ENCODE measurements at regions not wholly inside any gene's neighbourhood (a gene's known extent, or its start where the extent isn't known, plus 50 kb on each side); places are given as distances from the start of the nearest gene placed in this dataset.

GRCh38 chr2:239664216-239664810, 263.5 kb upstream of the HDAC4 start:
- TF ChIP-seq POLR2AphosphoS5 (IDR thresholded peaks at IDR 0.05; ENCODE audit: low read length) (no peak), USF1 (IDR thresholded peaks at IDR 0.05; ENCODE audit: borderline replicate concordance, extremely low read length, insufficient read depth, low read depth, low read length) (no peak), ETV6 (conservative IDR thresholded peaks at IDR 0.05 in 1 of 2, IDR thresholded peaks at IDR 0.05 in 1 of 2; ENCODE audit: borderline replicate concordance in 1 of 2, low read depth in 1 of 2) (no peak), ZNF274 (IDR thresholded peaks at IDR 0.05; ENCODE audit: insufficient read depth, insufficient read length) (no peak), ZNF217 (IDR thresholded peaks at IDR 0.05) (no peak), EZH2 (IDR thresholded peaks at IDR 0.05; ENCODE audit: borderline replicate concordance, control insufficient read depth, low read depth, low read length) (no peak), TARDBP (IDR thresholded peaks at IDR 0.05; ENCODE audit: borderline replicate concordance) (no peak), CHD2 (IDR thresholded peaks at IDR 0.05; ENCODE audit: borderline replicate concordance, low read depth, low read length) (no peak), JUNB (IDR thresholded peaks at IDR 0.05) (no peak), CTCF (IDR thresholded peaks at IDR 0.05 in 2 of 3, conservative IDR thresholded peaks at IDR 0.05 in 1 of 3; ENCODE audit: control insufficient read depth in 2 of 3, extremely low read depth in 1 of 3, insufficient read depth in 1 of 3, low read depth in 3 of 3, low read length in 3 of 3) (no peak), CEBPB (IDR thresholded peaks at IDR 0.05; ENCODE audit: borderline replicate concordance in 1 of 2, low read depth in 2 of 2, low read length in 2 of 2) (no peak)
- TF ChIP-seq, protein P1, sequence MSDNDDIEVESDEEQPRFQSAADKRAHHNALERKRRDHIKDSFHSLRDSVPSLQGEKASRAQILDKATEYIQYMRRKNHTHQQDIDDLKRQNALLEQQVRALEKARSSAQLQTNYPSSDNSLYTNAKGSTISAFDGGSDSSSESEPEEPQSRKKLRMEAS (IDR thresholded peaks at IDR 0.05; ENCODE audit: low read depth, low read length), result no peak
- TF ChIP-seq, protein P2, sequence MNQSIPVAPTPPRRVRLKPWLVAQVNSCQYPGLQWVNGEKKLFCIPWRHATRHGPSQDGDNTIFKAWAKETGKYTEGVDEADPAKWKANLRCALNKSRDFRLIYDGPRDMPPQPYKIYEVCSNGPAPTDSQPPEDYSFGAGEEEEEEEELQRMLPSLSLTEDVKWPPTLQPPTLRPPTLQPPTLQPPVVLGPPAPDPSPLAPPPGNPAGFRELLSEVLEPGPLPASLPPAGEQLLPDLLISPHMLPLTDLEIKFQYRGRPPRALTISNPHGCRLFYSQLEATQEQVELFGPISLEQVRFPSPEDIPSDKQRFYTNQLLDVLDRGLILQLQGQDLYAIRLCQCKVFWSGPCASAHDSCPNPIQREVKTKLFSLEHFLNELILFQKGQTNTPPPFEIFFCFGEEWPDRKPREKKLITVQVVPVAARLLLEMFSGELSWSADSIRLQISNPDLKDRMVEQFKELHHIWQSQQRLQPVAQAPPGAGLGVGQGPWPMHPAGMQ (IDR thresholded peaks at IDR 0.05; ENCODE audit: borderline replicate concordance), result no peak

All from GM12878 (cell line).